HG03439 (cell line): ENCODE measurements at regions not wholly inside any gene's neighbourhood (a gene's known extent, or its start where the extent isn't known, plus 50 kb on each side); places are given as distances from the start of the nearest gene placed in this dataset.

Experiments used
- ATAC-seq: cut with Tn5 transposase; IDR thresholded peaks from one replicate; pipeline ENCODE4 v1.9.1; 2021; ENCODE audit warnings: mild to moderate bottlenecking, moderate library complexity; ENCODE audit not compliant: unreplicated experiment

DNA sequence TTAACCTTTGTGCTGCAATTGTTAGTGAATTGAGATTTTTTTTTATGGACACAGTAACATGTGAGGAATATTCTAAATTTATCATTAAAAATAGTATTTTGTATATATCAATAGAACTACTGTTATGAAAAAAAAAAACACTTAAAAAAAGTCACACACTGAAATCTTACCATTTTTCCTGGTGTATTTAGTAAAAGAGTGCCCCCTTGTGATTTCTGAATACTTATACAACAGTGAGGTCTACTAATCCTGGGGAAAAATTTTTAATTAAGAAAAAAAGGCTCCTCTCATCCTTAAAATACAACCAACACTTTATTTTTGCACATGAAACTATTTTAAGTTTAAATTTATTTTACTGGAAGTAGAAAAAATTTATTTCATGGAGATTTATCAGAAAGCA is 56.4 kb upstream of the SPOCK3 start:
- no peak for ATAC-seq

DNA sequence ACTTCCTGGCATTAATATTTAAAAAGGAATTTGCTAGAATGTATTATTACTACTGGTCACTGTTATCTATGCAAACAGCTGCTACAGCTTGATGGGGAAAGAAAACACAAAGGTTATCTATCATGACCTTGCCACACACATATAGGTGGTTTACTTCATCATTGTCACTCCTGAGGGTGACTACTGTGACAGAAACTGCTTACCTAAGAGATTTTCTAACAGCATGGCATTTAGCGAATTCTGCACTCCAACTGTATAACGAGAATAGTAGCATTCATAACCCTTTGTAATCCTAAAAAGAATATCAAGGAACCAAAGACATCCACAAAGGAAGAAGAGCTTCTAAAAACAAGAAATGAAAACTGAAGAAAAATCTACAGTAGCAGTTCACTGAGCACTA is 74.6 kb upstream of the SPOCK3 start:
- ATAC-seq = no peak

DNA sequence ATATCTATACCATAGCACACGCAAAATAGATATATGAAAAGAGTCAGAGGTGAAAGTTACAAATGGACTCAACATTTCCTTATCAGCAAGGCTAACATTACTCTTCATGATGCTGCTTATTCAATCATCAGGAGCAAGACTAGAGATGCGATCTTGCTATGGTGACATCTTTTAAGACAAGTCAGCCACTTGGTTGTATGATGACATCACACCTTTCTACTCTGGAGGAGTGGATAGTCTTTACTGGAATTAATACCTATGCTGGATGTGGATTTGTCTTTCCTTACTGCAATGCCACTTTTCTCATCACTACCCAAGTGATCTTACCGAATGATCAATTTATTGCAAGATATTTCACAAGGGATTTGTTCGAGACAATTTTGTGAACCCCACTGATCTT is 87.0 kb upstream of the SPOCK3 start:
- ATAC-seq = no peak

DNA sequence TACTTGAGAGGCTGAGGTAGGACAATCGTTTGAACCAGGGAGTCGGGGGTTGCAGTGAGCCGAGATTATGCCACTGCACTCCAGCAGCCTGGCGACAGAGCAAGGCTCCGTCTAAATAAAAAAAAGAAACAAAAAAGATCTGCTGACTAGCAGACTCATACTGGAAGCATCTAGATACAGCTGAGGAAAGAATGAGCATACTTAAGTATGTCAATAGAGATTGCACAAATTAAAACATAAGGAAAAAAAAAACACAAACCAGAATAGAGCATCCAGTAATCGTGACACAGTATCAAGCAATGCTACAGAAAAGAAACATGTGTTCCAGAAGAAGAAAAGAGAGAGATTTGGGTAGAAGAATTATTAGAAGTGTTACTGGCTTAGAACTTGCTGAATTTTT is 105.5 kb upstream of the SPOCK3 start:
- ATAC-seq = no peak

DNA sequence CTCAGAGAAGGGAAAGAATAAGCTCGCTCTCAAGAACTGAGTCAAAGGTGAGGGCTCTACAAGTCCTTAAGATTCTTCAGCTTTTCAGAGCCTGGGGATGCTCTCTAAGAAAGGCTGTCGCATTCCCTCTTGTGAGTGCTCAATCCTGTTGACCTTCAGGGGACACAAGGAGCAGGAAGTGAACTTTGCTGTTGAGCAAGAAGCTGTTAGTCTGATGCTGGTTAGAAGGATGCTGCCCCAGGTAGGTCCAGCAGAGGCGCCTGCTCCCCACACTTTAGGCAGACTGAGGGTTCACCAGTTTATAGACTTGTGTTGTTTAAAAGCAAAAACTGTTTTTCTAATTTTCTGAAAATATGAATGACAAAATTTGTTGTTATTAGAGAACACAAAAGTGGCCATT is 125.4 kb upstream of the SPOCK3 start:
- no peak for ATAC-seq

DNA sequence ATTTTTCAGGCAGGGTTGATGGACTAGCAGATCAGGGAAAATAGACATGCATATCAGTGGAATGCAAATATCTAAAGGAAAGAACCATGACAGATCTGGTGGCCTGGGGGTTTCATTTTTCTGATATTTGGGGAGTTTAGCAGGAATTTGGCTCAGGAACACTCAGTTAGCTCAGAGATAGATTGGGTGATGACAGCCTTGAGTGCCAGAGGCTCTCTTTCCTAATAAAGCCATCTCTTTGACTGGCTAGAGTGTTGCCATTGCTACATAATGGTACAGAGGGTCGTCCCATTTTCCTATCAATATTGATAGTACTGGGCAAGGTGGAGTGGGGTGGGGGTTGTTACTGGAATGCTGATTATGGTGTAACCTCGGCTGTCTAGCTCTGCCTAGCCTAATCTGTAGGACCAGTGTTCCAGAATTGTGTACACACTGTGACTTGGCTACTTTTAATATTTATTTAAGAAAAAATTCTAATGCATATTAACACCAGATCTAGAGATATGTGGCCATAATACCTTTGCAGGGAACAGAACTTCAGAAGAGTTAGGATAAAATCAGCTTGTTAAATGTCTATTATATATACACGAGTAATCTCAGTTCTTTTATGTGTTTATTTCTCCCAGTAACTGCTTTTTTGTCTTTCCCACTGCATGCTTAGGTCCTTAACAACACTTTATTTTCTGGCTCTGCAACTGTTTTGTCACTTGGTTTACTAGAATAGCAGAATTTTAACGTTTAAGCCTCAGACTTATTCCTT is 145.0 kb upstream of the SPOCK3 start:
- ATAC-seq = no peak

DNA sequence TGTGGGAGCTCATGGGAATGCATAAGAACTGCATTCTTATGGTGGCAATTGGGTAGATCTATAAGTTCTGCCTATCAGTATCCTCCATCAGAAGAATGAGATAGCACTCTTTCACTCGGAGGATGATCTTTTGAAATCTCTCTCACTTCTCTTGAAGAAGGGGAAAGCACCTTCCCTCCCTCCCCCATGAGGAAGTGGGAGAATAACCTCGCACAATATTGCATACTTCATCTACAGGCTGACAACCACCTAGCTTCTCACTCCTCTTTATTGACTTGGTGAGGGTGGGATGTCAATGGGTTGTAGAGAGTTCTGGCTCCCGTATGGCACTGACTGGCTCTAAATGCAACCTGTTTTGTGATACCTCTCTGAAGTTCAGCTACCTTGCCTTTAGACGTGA is 146.7 kb upstream of the SPOCK3 start:
- no peak for ATAC-seq

DNA sequence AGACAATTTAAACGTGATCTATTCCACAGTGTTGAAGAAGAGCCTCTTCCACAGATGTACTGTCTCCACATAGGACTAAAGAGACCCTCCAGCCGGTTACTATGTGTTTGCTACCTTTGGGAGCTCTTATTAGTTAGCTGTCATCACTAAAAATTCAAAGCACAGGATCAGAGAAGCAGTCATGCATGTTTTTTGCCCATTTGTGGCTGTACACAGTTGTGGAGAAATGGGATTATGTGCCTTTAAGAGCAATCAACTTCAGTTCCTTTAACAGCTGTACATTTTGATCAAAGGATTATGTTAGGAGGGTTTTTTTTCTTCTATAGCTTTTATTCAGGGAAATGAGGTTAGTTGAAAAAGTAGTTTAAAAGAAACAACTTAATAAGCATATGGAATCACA is 149.0 kb upstream of the SPOCK3 start:
- no peak for ATAC-seq

DNA sequence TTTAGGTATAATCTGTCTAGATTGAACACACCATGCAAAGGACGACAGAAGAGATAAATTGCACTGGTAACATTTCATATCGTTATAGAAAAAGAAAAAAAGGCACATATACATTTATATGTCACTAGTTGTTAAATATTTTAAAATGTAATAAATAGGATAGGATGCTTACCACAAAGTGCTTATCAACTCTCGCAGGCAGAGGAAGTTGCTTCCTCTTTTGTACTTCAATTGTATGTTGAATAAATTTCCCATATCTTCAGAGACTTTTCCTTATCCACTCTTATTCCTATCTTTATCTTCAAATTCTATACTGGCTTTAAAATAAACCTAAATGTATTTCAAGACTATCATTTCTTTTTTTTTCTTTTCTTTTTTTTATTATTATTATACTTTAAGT is 163.3 kb upstream of the SPOCK3 start:
- ATAC-seq = no peak

DNA sequence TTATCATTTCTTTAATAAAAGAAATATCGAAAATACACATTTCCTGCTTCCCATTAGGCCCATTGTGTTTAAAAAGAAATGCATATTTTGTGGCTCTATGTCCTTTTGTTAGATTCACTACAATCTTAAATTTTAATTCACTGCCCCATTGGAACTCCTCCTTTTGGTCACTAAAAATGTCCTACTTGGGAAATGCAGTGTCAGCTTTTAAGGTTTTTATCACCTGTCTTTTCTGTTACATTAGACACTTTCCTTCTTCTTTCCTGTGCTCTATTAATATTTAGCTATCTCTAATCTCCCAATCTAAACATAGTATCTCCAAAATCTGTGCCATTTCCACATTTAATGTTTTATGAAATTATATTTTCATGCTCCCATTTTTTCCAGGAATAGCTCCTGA is 164.9 kb upstream of the SPOCK3 start:
- no peak for ATAC-seq

DNA sequence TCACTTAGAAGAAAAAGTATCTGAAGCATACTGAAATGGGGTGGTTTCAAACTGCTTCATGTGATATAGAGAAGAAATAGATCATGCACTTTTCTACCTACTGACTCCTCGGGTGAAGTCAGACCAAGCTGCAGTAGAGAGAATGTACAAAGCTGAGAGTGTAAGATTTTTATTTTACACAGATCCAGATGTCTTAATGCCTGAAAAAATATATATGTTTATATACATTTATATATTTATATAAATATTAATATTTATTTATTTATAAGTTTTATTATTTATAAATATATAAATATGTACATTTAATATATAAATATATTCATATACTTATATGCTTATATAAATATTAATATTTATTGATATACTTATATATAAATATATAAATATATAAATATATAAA is 171.9 kb upstream of the SPOCK3 start:
- ATAC-seq = no peak

DNA sequence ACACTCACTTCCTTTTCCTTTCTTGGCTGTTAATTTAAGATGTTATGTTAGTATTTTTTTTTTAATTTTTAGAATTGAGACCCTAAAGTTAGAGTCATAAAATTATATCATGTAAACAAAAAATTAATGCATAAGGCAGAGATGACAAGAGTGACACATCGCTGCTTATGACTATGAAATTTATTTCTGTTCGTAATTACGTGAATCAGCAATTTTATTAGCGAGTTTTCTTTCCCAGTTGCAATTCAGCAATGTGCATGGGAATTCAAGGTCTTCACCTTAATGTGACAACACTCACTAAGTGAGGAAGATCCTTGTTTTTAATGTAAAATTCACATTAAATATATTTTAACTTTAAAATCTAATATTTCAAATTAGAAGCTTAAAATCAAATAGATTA is 181.2 kb upstream of the SPOCK3 start:
- ATAC-seq = no peak

DNA sequence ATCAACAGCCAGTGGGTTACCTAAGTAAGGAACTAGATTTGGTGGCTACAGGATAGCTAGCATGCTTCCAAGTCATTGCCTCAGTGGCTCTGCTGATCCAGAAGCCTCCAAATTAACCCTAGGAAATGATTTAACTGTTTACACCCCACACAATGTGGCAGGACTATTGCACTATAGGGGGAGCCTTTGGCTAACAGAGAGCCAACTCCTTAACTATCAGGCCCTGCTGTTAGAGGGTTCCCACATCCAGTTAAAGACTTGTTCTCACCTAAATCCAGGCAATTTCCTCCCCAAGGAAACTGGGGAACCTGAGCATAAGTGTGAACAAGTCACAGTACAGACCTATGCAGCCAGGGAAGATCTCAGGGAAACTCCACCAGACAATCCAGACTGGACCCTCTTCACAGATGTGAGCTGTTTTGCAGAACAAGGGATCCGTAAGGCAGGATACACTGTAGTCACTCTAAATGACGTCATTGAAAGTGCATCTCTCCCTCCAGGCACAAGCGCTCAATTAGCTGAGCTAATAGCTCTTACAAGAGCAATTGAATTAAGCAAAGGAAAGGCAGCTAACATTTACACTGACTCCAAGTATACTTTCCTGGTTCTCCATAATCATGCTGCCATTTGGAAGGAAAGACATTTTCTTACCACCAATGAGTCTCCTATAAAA is 185.3 kb upstream of the SPOCK3 start:
- ATAC-seq = no peak

DNA sequence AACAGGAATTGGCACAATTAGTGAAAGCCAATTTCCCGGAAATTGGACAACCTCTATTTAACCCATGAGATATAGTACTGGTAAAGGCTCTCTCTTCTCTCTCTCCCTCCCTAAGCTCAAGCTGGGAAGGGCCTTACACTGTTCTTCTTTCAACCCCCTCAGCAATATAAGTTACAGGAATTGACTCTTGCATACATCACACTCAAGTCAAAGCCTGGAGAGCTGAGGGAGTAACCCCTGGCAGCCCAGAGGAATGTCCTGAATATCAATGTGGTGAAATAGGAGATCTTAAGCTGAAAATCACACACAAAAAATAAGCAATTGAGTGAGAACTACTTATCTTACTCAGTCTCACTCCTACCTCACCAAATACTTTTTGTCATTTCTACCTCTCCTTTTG is 186.9 kb upstream of the SPOCK3 start:
- ATAC-seq = no peak

DNA sequence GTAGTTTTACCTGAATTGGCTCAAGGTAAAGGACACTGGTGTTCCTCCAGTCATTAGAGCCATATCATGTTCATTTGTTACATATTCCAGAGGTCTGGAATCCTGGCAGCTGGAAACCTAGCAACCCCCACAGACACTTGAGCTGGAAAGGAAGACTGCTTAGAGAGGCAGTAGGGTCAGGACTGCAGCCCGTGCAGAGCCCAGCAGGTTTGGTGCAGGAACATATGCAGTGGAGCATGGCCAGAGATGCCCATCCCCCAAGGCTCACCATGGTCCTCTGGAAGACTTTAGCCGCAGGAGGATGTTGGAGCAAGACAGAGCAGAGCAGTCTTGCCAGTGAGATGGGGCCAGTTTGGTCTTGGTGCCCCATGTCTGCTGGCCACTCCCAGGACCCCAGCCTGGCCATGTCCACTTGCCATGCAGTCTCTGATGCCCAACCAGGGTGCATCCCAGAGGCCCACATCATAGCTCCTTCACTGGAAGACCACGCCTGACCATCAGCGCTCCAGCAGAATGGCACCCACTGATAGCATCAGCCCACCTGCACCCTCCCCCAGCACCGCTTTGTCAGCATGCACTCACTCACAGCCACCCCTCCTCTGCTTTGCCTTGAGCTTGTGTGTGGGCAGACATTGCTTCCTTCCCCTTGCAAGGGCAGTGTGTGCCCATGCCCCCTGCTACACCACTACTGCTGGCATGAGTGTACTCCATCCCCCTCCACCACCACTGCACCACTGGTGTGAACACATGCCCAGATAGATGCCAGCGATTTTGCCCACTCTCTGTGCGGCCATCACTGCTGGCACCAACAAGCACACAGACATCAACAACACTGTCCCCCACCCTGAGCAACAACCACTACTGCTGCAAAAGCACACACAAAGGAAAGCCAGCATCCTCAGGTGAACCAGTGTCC is 190.3 kb upstream of the SPOCK3 start:
- no peak for ATAC-seq

DNA sequence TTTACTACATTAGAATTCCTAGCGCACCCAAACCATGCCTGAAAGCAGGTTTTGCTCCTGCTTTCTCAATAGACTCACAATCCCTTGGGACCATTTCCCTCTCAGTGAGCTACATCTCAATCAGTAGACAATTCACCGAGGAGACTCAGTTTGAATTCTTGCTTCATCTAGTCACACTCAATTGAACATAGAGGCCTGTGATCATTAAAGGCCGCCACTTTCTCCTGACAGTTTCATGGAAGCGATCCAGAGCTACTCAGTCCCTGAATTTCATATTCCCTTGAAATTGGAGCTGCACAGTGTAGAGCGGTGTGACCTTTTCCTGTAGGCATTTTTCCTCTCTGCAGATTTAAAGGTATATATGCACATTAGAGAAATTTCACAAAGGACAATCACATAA is 193.9 kb upstream of the SPOCK3 start:
- no peak for ATAC-seq

DNA sequence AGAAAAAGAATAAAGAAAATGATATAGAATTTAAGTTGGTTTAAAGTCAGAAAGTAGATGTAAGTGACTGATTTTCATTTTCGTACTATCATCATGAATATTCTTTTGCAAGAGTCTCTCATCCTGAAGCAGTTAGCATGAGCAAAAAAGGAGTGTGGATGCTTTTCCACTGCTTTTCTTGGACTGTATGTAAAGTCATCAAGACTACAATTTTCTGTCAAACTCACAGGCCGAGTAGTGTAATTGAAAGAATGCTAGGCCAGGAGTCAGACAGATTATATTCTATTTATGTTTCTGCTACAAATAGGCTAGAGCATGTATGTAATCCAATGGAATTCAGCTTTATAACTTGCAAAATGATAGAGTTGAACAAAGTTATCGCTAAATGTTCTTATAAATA is 197.1 kb upstream of the SPOCK3 start:
- ATAC-seq = no peak

DNA sequence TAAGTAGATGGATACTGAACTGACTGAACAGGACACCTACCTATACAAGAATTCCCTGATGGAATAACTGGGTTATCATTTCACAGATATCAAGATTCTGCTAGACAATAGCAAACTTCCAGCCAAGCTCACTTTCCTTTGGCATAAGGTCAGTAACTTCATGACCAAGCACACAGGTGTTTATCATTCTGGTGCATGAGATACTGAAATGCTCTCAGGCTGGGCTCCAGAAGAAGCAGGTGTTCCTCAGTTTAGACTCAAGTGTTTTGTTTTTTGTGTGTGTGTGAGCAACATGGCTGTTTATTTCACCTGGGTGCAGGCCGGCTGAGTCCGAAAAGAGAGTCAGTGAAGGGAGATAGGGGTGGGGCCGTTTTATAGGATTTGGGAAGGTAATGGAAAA is 201.5 kb upstream of the SPOCK3 start:
- ATAC-seq = no peak

DNA sequence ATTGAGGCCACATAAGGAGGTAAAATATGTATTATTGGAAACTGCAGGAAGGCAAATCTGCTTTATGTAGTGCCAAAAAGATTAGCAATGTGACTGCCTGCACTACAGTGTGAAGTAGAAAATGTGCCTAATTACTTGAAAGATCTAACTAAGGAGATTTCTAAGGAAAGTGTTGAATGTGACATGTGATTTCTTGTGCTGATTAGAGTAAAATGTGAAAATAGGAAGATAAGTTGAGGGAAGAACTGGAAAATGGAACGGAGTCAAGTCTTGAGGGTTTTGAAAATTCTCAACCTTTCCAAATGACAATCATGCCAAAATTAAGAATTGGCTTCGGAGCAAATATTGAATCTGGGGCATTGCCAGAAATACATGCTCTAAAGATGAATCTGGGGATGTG is 209.5 kb upstream of the SPOCK3 start:
- ATAC-seq = no peak

DNA sequence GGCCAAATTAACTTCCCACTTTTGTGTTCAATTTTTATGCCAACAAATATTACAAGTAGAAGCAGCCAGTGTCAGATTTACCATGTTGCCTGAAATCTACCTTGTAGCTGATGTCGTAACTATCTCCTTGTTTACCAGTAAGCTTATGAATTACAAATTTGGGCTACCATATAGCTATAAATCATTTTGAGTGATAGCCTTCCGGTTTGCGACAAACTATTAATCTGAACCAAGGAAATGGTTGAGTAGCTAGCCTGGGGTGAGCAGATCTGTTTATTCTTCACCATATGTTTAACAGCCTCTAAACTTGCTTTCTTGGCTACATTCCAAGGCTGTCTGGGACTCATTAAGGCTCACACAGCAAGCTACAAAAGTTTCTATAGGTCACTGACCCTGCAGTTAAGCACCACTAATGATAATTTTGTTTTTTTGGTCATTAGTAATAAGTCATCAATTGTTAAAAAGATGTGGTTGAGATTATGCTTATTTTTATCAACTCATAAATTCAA is 218.7 kb upstream of the SPOCK3 start:
- ATAC-seq = no peak

DNA sequence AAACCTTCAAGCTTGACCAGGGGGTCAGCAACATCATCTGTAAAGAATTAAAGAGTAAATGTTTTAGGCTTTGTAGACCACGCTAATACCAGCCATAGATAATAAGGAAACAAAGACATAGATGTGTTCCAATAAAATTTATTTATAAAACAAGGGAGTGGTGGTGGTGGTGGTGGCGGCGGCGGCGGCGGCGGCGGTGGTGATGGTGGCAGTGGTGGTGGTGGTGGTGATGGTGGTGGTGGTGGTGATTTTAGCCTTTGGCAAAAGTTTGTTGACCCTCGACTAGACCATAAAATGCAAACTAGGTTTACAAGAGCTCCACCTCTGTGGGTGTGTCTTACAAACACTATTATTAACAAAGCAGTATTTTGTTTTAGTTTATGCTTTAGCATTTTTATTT is 222.3 kb upstream of the SPOCK3 start:
- ATAC-seq = no peak

DNA sequence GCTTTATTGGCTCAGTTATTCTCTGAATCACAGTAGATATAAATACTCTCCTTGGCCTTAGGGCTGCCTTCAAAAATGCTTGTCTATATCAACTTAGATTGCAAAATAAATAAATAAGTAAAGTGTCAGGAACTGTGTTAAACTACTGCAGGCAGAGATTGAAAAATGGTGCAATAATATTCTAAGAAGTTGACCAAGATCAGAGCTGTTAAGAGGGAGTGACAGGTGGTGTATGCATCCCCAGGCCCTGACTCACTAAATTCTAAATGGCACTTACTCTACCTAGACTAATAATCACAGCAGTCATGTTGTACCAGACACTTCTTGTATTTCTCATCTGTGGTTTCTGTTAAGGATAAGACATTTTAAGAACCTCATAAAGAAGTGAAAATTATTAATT is 235.1 kb upstream of the SPOCK3 start:
- ATAC-seq = no peak
